ENCODE measurements at regions not wholly inside any gene's neighbourhood (a gene's known extent, or its start where the extent isn't known, plus 50 kb on each side); places are given as distances from the start of the nearest gene placed in this dataset.

DNA sequence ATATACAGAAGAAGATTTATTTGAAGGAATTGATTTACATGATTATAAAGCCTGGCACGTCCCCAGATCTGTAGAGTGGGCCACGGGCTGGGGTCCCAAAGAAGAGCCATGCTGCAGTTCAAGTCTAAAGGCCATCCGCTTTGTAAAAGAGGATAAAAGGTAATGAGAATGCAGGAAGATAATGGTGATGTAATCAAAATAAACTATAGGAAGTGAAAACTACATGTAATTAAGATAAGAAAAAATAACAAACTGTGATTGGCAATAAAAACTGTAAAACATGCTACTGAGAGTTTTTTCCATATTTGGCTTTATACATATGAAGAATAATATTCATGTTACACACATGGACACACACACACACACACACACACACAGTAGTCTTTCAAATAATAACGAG lies 59.0 kb upstream of the TMEFF2 start:
- no peak for DNase-seq

- no peak for DNase-seq
Measured at GRCh38 chr2:192250961-192251360, 56.2 kb upstream of the TMEFF2 start.

- no peak for DNase-seq
Measured at GRCh38 chr2:192247456-192247855, 52.7 kb upstream of the TMEFF2 start.

DNA sequence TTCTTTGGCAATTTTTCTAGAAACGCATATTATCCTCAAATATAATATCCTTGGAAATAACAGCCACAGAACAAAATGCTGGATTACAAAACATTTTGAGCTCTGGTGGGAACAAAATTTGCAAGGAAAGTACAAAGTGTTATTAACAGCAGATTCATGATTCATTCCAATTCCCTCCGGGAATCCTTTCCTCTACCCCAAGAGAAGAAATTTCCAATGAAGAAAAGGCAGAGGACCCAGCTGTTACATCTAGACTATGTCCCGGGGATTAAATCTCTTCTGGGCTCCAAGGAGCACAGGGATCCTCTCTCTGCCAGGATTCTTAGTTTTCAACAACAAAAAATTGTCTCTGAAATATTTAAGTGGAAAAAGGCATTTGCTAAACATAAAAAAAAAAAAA lies 51.6 kb upstream of the TMEFF2 start:
- no peak for DNase-seq

DNA sequence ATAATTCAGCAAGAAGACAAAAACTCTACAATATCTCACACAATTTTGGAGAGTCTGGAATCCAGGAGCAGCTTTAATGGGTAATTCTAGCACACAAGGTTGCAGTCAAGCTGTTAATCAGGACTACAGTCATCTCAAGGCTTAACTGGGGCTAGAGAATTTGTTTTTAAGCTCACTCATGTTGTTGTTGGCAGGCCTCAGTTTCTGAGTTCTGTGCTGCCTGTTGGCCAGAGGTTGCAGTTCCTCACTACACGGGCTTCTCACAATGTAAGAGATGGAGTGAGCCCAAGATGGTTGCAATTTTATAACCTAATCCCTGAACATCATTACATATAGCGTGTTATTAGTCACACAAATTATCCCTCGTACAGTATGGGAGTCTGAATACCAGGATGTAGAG lies 50.6 kb upstream of the TMEFF2 start:
- no peak for DNase-seq
